GM19467 (cell line): ENCODE measurements at regions not wholly inside any gene's neighbourhood (a gene's known extent, or its start where the extent isn't known, plus 50 kb on each side); places are given as distances from the start of the nearest gene placed in this dataset.
"Not testable (repeated sequence)": the region's sequence is repeated elsewhere in the genome, so short reads cannot be mapped to it uniquely, and the experiment has no call there.

Experiments
- ATAC-seq: cut with Tn5 transposase; IDR thresholded peaks from one replicate; pipeline ENCODE4 v1.9.1; 2021; ENCODE audit warnings: mild to moderate bottlenecking, moderate library complexity; ENCODE audit not compliant: unreplicated experiment

GRCh38 chr16:63896383-63897109, 1225.3 kb downstream of the CDH11 start:
- no peak for ATAC-seq

GRCh38 chr16:63890723-63891122, 1231.1 kb downstream of the CDH11 start:
- no peak for ATAC-seq

GRCh38 chr16:63890081-63890480, 1231.8 kb downstream of the CDH11 start:
- no peak for ATAC-seq

DNA sequence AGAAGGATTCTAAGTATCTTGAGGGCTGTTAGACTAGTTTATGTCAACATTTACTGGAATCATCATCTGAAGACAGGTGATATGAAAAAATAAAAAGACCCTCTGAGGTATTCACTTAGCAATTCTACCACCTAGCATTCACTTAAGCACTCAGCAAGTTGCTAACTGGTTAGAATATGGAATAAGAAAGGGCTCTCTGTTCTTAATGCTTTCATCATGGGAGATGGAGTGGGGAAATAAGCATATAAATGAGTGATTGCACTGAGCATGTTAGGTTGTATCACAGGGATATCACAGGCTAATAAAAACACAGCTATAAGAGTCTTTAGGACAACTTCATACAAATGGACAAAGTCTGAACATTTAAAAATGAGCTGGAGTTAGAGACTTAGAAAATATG, 1238.8 kb downstream of the CDH11 start:
- no peak for ATAC-seq

GRCh38 chr16:63882576-63882975, 1239.3 kb downstream of the CDH11 start:
- no peak for ATAC-seq

DNA sequence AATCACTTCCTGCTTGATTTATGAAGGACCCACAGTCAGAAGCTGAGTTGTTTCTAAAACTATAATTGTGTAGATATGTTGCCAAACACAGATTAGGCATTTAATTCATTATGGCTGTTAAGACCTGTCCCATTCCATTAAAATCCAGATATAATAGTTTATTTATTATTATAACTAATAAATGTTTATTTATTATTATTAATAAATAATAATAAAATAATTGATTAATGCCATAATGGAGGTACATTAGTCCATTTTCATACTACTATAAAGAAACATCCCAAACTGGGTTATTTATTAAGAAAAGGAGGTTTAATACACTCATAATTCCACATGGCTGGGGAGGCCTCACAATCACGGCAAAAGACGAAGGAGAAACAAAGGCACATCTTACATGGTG, 1240.9 kb downstream of the CDH11 start:
- no peak for ATAC-seq

DNA sequence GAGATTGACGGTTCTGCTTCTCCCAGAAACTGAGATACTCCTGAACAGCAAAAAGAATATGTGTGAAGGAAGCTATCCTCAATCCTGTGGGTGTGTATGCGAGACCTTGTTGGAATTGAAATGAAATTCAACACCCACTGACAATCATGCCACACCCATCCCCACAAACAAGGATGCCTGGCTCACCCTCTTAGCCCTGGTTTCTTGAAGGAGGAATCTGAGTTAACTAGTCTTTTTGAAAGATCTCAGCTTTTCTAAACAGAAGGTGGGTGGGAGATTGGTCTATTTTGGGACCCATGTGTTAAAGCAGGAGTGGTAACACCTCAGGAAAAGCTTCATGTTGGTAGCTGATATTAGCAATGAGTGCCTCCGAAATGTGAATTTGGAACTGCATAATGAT, 1244.5 kb downstream of the CDH11 start:
- no peak for ATAC-seq

DNA sequence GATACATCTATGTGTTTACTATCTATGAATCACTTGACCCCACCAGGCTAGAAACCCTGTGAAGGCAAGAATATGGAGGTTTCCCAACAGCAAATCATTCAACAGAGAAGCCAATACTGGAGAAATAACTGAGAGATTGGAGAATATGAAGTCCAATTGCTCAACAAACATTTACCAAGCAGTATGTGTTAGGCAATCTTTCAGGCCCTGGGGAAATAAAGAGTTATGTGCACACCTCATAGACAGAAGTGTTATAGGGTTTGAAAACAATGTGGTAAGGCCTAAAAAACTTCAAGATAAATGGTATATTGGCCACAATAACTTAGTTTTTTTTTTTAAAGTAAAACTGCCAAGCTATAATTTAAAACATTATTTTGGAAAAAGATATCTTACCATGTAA, 1245.8 kb downstream of the CDH11 start:
- no peak for ATAC-seq

GRCh38 chr16:63860700-63861099, 1261.2 kb downstream of the CDH11 start:
- ATAC-seq = not testable (repeated sequence)

DNA sequence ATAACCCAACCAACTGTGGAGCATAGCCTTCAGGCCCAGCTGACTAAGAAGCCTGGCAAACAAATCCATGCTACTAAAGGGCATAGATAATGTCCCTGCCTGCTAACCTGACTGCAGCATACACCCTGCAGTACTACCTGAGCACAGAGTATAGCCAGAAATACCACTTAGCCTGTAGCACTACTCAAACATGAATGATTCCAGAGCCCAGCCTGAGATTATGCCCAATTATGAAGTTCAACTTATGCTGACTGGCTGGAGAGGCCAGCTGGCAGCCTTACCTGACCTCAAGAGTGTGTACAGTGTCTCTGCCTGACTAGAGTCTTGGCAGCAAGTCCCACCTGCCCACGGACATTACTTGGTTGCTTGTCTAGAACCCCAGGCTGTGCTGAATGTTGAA, 1265.3 kb downstream of the CDH11 start:
- ATAC-seq = no peak

GRCh38 chr16:63850979-63851378, 1270.9 kb downstream of the CDH11 start:
- no peak for ATAC-seq

DNA sequence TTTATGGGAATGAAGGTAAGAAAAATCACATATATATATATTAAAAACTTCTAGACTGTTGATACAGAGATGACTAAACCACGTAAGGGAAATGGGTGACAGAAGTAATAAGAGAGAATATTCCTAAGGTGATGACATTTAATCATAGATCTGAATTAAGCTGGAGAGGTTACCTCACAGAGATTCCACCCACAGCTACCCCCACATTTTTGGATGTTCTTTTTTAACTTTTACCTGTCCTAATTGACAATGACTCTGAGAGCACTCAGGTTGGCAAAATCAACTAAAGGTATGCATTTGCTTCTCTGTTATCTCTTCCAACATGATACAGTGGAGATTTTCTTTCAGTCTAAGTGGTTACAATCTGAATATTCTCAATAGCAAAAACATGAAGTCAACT, 1280.6 kb downstream of the CDH11 start:
- ATAC-seq = no peak

GRCh38 chr16:63830061-63830460, 1291.8 kb downstream of the CDH11 start:
- ATAC-seq = no peak

GRCh38 chr16:63822818-63823217, 1299.0 kb downstream of the CDH11 start:
- no peak for ATAC-seq

DNA sequence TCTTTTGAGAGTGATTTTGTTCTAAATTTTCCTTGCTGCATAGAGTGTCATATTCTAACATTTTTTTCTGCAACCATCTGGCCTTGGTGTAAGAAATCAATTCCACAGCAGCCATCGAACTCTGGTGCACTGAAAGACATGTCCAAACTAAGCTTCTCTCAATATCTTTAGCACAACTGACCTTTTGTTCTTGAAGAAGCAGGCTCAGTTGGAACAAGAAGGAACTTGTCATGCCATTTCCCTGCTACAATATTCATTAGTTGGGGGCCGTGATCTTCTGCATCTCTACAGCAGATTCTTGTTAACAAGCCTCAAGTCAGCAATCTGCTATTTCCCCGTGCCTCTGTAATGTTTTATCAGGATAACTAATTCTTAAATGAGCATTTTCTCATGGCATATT, 1305.6 kb downstream of the CDH11 start:
- no peak for ATAC-seq

- ATAC-seq = no peak
These were observed 1308.0 kb downstream of the CDH11 start for GRCh38 chr16:63813862-63814261.

GRCh38 chr16:63808730-63809129, 1313.1 kb downstream of the CDH11 start:
- ATAC-seq = no peak

DNA sequence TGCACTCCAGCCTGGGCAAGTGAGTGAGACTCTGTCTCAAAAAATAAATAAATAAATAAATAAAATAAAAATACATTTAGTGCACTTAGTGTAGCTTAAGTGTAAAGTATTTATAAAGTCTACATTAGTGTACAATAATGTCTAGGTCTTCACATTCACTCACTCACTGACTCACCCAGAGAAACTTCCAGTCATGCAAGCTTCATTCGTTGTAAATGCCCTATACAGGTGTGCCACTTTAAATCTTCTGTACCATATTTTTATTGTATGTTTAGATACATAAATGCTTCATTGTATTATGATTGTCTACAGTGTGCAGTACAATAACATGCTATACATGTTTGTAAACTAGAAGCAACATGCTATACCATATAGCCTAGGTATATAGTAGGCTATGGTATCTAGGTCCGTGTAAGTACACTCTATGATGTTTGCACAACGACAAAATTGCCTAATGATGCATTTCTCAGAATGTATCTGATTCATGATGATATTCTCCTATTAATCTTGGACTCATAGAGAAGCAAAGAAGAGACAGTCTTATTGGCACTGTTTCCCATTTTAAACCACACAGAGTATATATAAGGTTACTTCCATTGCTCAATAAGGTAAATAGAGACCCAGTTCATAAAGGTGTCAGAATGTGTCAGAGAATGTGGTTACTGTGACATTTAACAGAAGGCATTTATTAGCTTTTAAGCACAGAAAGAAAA, 1314.9 kb downstream of the CDH11 start:
- ATAC-seq = no peak

GRCh38 chr16:63804126-63804525, 1317.7 kb downstream of the CDH11 start:
- ATAC-seq = no peak

GRCh38 chr16:63789603-63790002, 1332.3 kb downstream of the CDH11 start:
- ATAC-seq = no peak

GRCh38 chr16:63787014-63787413, 1334.8 kb downstream of the CDH11 start:
- no peak for ATAC-seq

DNA sequence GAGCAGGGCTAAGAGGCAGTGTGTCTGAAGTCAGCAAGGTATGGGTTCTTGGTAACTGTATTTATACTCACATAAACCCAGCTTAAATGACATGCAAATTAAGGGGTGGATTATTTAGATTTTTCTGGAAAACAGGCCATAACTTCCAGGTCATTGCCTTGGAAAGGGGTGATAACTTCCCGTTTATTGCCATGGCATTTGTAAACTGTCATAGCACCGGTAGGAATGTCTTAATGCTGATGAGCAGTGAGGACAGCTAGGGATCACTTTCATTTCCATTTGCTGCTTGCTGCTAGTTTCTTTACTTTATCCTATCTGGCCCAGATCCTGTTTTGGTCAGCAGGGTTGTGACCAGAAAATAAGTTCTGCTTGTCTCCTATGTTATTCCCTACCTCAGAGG, 1336.7 kb downstream of the CDH11 start:
- ATAC-seq = no peak

DNA sequence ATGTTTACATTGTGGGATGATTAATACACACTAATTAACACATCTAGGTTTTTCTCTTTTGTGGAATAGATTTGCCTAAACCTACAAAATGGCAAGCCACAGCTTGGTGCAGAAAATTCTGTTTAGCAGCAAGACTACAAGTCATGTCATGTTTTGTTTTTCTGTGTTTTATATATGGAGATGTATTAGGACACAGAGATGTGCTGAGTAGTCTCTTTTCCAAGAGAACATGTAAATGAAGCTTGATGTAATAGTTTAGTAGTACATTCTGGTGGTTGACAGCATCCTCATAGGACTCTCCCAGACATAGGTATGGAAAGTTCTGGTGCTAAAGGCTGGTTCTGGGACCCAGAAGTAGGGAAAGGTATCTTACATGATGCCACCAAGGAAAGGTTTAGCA, 1345.4 kb downstream of the CDH11 start:
- no peak for ATAC-seq
